ENCODE measurements at regions not wholly inside any gene's neighbourhood (a gene's known extent, or its start where the extent isn't known, plus 50 kb on each side); places are given as distances from the start of the nearest gene placed in this dataset.

DNA sequence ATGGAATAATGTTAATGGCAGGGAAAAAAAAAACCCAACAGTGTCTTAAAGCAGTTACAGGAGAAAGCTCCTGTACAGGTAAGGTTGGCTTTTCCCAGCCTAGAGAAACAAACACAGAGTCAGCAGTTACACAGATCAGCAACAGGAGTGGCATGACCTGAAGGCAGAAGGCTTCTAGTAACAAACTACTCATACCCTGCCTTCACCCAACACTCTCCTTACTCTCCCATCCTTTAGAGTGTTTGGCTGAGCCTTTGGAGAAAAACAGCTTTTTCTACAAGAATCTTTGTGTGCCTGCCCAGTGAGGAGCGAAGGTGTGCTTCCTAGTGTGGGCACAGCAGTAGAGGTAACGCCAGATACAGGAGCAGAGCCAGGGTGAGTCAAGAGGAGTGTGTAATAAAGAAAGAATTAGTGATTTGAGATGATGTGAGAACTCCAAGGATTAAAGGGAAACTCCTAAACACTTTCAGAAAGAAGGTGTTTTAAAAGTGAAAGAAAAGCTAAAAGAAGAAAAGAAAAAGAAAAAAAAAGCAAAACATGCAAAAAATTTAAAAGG is 152.7 kb downstream of the POLR2M start:
- Mint-ChIP-seq H3K4me3 (no peak overlapping the region), H3K4me1 (no peaks in the 10 kb centered on the region), H3K9me3 (no peaks in the 10 kb centered on the region), H3K27me3 (peaks cover 18 to 34% of the 10 kb centered on the region in 2 donors), H3K36me3 (no peaks in the 10 kb centered on the region), H3K27ac (no peak overlapping the region)
- Histone ChIP-seq H3K27me3 (replicated peaks in 1 of 2; ENCODE audit: control insufficient read depth in 2 of 2, extremely low read depth in 1 of 2, insufficient read depth in 2 of 2, low read length in 1 of 2) (peaks cover 0 to 8% of the 10 kb centered on the region in 2 experiments), H3K9me3 (no peaks in the 10 kb centered on the region), H3K4me3 (ENCODE audit: control insufficient read depth in 1 of 2, extremely low read depth in 1 of 2, low read length in 1 of 2) (no peak overlapping the region), H3K4me1 (ENCODE audit: control insufficient read depth in 1 of 2, extremely low read depth in 1 of 2, insufficient read depth in 2 of 2, low read length in 2 of 2) (no peaks in the 10 kb centered on the region), H3K27ac (ENCODE audit: low read length) (no peak overlapping the region), H3K36me3 (ENCODE audit: control insufficient read depth in 2 of 2, extremely low read depth in 1 of 2, insufficient read depth in 1 of 2, low read length in 1 of 2) (no peaks in the 10 kb centered on the region)
- ATAC-seq (replicated peaks in 1 of 4), result no peak
- no peak for DNase-seq
- WGBS (ENCODE audit: insufficient coverage), result 45% methylated on average over 2 of the region's 2 CpGs
- ChIA-PET CTCF (interaction anchor here (0.5 to 2.7 kb wide), 5 partner anchors 18 to 299 kb away, joined by 3 to 16 read pairs (median 4); no protein-coding TSS in a partner anchor), POLR2A (no interaction called here)

DNA sequence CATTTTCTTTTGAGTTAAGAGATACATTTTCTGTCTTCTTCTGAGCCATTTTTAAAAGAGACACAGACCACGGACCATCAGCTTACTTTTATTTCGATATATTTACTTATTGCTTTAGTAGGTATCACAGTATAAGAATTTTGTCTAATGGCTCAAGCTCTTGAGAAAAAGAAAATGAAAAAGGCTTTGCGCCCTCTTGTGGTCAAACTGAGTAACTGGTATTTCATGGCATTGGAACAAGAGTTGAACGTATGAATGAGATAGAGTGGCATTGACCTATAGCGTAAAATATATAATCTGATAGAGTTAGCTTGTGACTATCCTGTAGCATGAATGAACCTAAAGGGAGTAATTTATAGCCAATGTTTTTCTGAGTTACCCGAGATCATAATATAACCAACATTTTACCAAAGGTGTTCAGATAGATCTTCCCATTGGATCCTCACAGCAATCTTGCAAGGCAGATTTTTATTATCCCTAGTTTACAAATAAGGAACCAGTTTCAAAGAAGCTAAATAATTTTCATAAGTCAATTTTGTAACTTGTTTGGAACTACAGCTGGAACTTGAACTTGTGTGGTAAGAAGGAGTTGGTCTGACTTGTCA is 154.6 kb downstream of the POLR2M start:
- 0% methylated on average over 1 of the region's 6 CpGs for WGBS (ENCODE audit: insufficient coverage)

DNA sequence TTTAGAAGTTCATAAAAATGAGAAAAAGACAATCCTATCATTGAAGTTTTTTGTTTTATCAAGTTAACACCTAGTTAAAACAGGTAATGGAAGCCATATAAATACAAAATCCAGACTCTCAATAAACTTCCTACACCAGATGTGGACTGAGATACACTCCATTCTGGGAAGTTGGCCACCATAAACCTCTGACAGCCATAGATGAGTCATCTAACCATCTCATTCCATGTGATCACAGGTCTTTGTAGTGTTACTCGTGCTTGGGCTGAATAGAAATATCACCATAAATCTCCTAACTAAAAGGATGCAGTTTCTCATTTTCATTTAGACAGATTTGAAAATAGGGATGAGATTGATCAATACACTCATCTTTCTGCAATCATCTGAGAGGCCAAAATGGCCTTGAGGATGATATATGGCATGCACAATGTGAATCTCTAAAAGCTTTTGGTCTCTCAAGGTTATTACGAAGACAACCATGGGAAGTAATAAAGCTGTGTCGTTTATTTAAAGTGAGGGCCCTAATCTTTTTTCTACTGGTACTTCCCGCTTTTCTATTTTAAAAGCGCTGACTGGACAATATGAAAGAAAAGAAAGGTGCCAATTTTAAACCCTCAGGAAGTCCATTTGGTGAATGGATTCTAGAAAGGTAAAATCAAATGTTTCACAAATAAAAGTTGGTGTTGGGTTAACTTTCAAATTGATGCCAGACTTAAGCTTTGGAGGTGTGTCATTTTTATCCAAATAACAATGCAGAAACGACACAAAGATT is 155.5 kb downstream of the POLR2M start:
- POLR2A ChIA-PET, result no interaction called here
- Mint-ChIP-seq H3K9me3 (no peaks in the 10 kb centered on the region), H3K27me3 (peaks cover 22 to 43% of the 10 kb centered on the region in 2 donors), H3K36me3 (no peaks in the 10 kb centered on the region), H3K27ac (no peak overlapping the region), H3K4me1 (no peaks in the 10 kb centered on the region), H3K4me3 (no peak overlapping the region)
- WGBS (ENCODE audit: insufficient coverage), result 100% methylated on average over 1 of the region's 6 CpGs
- ATAC-seq (replicated peaks in 1 of 4) (no peak), DNase-seq (no peak)
- Histone ChIP-seq H3K27me3 (replicated peaks in 1 of 2; ENCODE audit: control insufficient read depth in 2 of 2, extremely low read depth in 1 of 2, insufficient read depth in 2 of 2, low read length in 1 of 2) (peaks cover 0 to 8% of the 10 kb centered on the region in 2 experiments), H3K36me3 (ENCODE audit: control insufficient read depth in 2 of 2, extremely low read depth in 1 of 2, insufficient read depth in 1 of 2, low read length in 1 of 2) (no peaks in the 10 kb centered on the region), H3K4me1 (ENCODE audit: control insufficient read depth in 1 of 2, extremely low read depth in 1 of 2, insufficient read depth in 2 of 2, low read length in 2 of 2) (no peaks in the 10 kb centered on the region), H3K9me3 (no peaks in the 10 kb centered on the region), H3K27ac (ENCODE audit: low read length) (no peak overlapping the region), H3K4me3 (ENCODE audit: control insufficient read depth in 1 of 2, extremely low read depth in 1 of 2, low read length in 1 of 2) (no peak overlapping the region)
- CTCF ChIA-PET, result interaction anchor here (0.5 to 2.7 kb wide), 10 partner anchors 8 to 746 kb away, joined by 3 to 16 read pairs (median 6); no protein-coding TSS in a partner anchor

More for the DNA sequence above, 154.6 kb downstream of the POLR2M start:
- ChIA-PET CTCF (interaction anchor here (0.5 to 2.7 kb wide), 20 partner anchors 8 to 745 kb away, joined by 3 to 16 read pairs (median 4); no protein-coding TSS in a partner anchor), POLR2A (no interaction called here)
- Mint-ChIP-seq H3K27ac (no peak overlapping the region), H3K9me3 (no peaks in the 10 kb centered on the region), H3K4me1 (no peaks in the 10 kb centered on the region), H3K4me3 (no peak overlapping the region), H3K27me3 (peaks cover 21 to 38% of the 10 kb centered on the region in 2 donors), H3K36me3 (no peaks in the 10 kb centered on the region)
- H3K36me3 ChIP-seq (ENCODE audit: control insufficient read depth in 2 of 2, extremely low read depth in 1 of 2, insufficient read depth in 1 of 2, low read length in 1 of 2), result no peaks in the 10 kb centered on the region
- H3K27me3 ChIP-seq (replicated peaks in 1 of 2; ENCODE audit: control insufficient read depth in 2 of 2, extremely low read depth in 1 of 2, insufficient read depth in 2 of 2, low read length in 1 of 2), result peaks cover 0 to 8% of the 10 kb centered on the region in 2 experiments
- no peak overlapping the region for H3K4me3 ChIP-seq (ENCODE audit: control insufficient read depth in 1 of 2, extremely low read depth in 1 of 2, low read length in 1 of 2)
- no peaks in the 10 kb centered on the region for H3K4me1 ChIP-seq (ENCODE audit: control insufficient read depth in 1 of 2, extremely low read depth in 1 of 2, insufficient read depth in 2 of 2, low read length in 2 of 2)
- DNase-seq, result peak in 13 of 35 experiments; percentile 2 to 72 (median 15)
- H3K9me3 ChIP-seq, result no peaks in the 10 kb centered on the region
- H3K27ac ChIP-seq (ENCODE audit: low read length), result no peak overlapping the region
- ATAC-seq (replicated peaks in 1 of 4), result peak in 1 of 4 experiments; percentile 30

DNA sequence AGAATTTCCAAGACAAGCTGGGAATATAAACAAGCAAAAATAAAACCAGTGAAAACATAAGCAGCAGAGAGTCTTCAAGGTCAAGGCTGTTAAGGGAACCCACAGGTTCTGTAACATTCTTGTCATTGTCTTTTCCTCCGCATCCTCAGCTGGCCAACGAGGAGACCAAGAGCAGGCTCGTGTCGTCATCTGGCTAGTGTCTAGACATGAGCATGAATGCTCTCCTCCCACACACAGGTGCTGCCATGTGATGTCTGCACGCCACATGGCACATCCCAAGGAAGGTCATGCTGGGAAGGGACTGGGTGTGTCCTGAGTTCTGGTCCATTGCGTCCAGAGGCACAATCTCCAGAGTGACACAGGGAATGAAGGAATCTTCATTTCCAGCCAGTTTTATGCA is 156.2 kb downstream of the POLR2M start:
- no peaks in the 10 kb centered on the region for H3K9me3 Mint-ChIP-seq
- Histone ChIP-seq H3K9me3 (no peaks in the 10 kb centered on the region), H3K4me3 (ENCODE audit: control insufficient read depth in 1 of 2, extremely low read depth in 1 of 2, low read length in 1 of 2) (no peak overlapping the region), H3K27me3 (replicated peaks in 1 of 2; ENCODE audit: control insufficient read depth in 2 of 2, extremely low read depth in 1 of 2, insufficient read depth in 2 of 2, low read length in 1 of 2) (peaks cover 0 to 15% of the 10 kb centered on the region in 2 experiments), H3K4me1 (ENCODE audit: control insufficient read depth in 1 of 2, extremely low read depth in 1 of 2, insufficient read depth in 2 of 2, low read length in 2 of 2) (no peaks in the 10 kb centered on the region), H3K36me3 (ENCODE audit: control insufficient read depth in 2 of 2, extremely low read depth in 1 of 2, insufficient read depth in 1 of 2, low read length in 1 of 2) (no peaks in the 10 kb centered on the region), H3K27ac (ENCODE audit: low read length) (no peak overlapping the region)
- peaks cover 29 to 44% of the 10 kb centered on the region in 2 donors for H3K27me3 Mint-ChIP-seq
- 84% methylated on average over 5 of the region's 6 CpGs for whole genome bisulfite sequencing (ENCODE audit: insufficient coverage)
- no peak overlapping the region for H3K27ac Mint-ChIP-seq
- H3K36me3 Mint-ChIP-seq, result no peaks in the 10 kb centered on the region
- ChIA-PET CTCF (interaction anchor here in 1 of 2 donors (0.8 kb wide), 1 partner anchor 301 kb away, joined by 3 read pairs; no protein-coding TSS in a partner anchor), POLR2A (no interaction called here)
- H3K4me1 Mint-ChIP-seq, result peaks cover 0 to 3% (median under 1%) of the 10 kb centered on the region in 3 donors
- no peak overlapping the region for H3K4me3 Mint-ChIP-seq
- DNase-seq, result no peak
- no peak for ATAC-seq (replicated peaks in 1 of 4)

DNA sequence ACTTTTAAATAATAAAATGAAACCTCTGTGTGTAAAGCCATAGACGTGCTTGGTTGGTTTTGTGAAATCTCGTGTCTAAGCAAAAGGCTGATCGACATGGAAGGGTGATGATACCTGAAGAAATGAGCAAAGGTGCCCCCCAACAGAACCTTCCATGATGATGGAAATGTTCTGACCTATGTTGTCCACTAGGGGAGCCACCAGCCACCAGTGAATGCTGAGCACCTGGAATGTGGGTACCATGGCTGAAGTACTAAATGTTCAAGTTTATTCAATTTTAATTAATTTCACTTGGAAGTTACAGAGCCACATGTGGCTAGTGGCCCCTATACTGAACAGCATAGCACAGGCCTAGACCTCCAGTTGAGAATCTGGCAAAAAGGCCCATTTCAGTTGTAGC is 158.8 kb downstream of the POLR2M start:
- ChIA-PET POLR2A (no interaction called here), CTCF (interaction anchor here in 1 of 2 donors (1.3 kb wide), 1 partner anchor 206 kb away, joined by 4 read pairs; no protein-coding TSS in a partner anchor)
- Histone ChIP-seq H3K36me3 (ENCODE audit: control insufficient read depth in 2 of 2, extremely low read depth in 1 of 2, insufficient read depth in 1 of 2, low read length in 1 of 2) (no peaks in the 10 kb centered on the region), H3K4me3 (ENCODE audit: control insufficient read depth in 1 of 2, extremely low read depth in 1 of 2, low read length in 1 of 2) (no peak overlapping the region), H3K9me3 (no peaks in the 10 kb centered on the region), H3K4me1 (ENCODE audit: control insufficient read depth in 1 of 2, extremely low read depth in 1 of 2, insufficient read depth in 2 of 2, low read length in 2 of 2) (peaks cover 0 to 3% of the 10 kb centered on the region in 2 experiments), H3K27ac (ENCODE audit: low read length) (no peak overlapping the region), H3K27me3 (replicated peaks in 1 of 2; ENCODE audit: control insufficient read depth in 2 of 2, extremely low read depth in 1 of 2, insufficient read depth in 2 of 2, low read length in 1 of 2) (peaks cover 0 to 17% of the 10 kb centered on the region in 2 experiments)
- Mint-ChIP-seq H3K27ac (no peak overlapping the region), H3K36me3 (no peaks in the 10 kb centered on the region), H3K9me3 (no peaks in the 10 kb centered on the region), H3K4me1 (peaks cover 0 to 11% (median 11%) of the 10 kb centered on the region in 3 donors), H3K4me3 (no peak overlapping the region), H3K27me3 (peaks cover 29 to 49% of the 10 kb centered on the region in 2 donors)
- DNase-seq, result peak in 1 of 35 experiments; percentile 4
- ATAC-seq (replicated peaks in 1 of 4), result no peak
- no CpG with 5 or more reads among the region's 3 CpGs for WGBS (ENCODE audit: insufficient coverage)

DNA sequence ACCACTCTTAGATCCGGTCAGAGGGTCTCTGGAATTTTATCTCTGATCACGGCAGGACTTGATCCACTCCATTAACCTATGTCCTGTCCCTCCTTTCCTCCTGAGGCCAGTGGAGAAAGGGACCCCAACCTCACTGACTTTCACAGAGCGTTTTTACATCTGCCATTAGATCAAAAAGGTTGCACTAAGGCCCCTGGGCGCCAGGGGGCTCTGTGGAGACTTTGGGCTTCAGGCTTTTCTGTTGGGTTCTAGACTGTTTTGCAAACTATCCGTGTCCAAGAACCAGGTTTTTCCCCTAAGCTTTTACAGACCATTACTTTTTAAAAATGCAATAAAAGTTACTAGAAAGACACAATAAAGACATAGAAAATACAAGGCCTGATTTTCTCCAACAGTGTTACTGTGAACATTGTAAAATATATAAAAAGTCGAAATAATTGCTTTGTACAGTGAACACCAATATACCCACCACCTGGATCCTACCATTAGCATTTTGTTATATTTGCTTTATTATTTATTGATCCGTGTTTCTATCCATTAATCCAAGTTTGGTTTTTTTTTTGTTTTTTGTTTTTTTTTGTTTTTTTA is 159.7 kb downstream of the POLR2M start:
- Mint-ChIP-seq H3K36me3 (no peaks in the 10 kb centered on the region), H3K4me1 (peaks cover 0 to 11% (median 11%) of the 10 kb centered on the region in 3 donors), H3K4me3 (no peak overlapping the region), H3K27me3 (peaks cover 31 to 48% of the 10 kb centered on the region in 2 donors), H3K27ac (no peak overlapping the region), H3K9me3 (no peaks in the 10 kb centered on the region)
- WGBS (ENCODE audit: insufficient coverage), result 24% methylated on average over 4 of the region's 7 CpGs
- ChIA-PET CTCF (interaction anchor here in 1 of 2 donors (1.3 kb wide), 1 partner anchor 205 kb away, joined by 4 read pairs; no protein-coding TSS in a partner anchor), POLR2A (no interaction called here)
- Histone ChIP-seq H3K27ac (ENCODE audit: low read length) (no peak overlapping the region), H3K36me3 (ENCODE audit: control insufficient read depth in 2 of 2, extremely low read depth in 1 of 2, insufficient read depth in 1 of 2, low read length in 1 of 2) (no peaks in the 10 kb centered on the region), H3K4me3 (ENCODE audit: control insufficient read depth in 1 of 2, extremely low read depth in 1 of 2, low read length in 1 of 2) (no peak overlapping the region), H3K9me3 (no peaks in the 10 kb centered on the region), H3K27me3 (replicated peaks in 1 of 2; ENCODE audit: control insufficient read depth in 2 of 2, extremely low read depth in 1 of 2, insufficient read depth in 2 of 2, low read length in 1 of 2) (peaks cover 0 to 17% of the 10 kb centered on the region in 2 experiments), H3K4me1 (ENCODE audit: control insufficient read depth in 1 of 2, extremely low read depth in 1 of 2, insufficient read depth in 2 of 2, low read length in 2 of 2) (peaks cover 0 to 3% of the 10 kb centered on the region in 2 experiments)
- ATAC-seq (replicated peaks in 1 of 4), result peak in 1 of 4 experiments; percentile 37
- peak in 31 of 35 experiments; percentile 3 to 50 (median 26) for DNase-seq
